SU-DHL-6 (cell line): ENCODE measurements at regions not wholly inside any gene's neighbourhood (a gene's known extent, or its start where the extent isn't known, plus 50 kb on each side); places are given as distances from the start of the nearest gene placed in this dataset.
A peak's percentile ranks its signal among the peaks of the same experiment; 100 is the strongest.

ENCODE experiments used
- H2AFZ ChIP-seq: fragments of 200-600 bp; sonication (generic); 2 replicates; pipeline ENCODE4 v1.6.1; 2014; ENCODE audit warnings: low read depth, mild to moderate bottlenecking, moderate library complexity, mixed read lengths, antibody characterized with exemption, low read length; ENCODE audit not compliant: severe bottlenecking
- H3F3A ChIP-seq: fragments of 200-600 bp; shearing (Covaris generic); 2 replicates; pipeline ENCODE4 v1.6.0; 2016; ENCODE audit warnings: antibody characterized with exemption, mild to moderate bottlenecking; ENCODE audit not compliant: insufficient read depth
- H3K27ac ChIP-seq: fragments of 200-600 bp; sonication (generic); 2 replicates; pipeline ENCODE4 v1.5.1; 2016; ENCODE audit warnings: low read depth, mild to moderate bottlenecking, low read length, moderate library complexity, mixed read lengths
- H3K27me3 ChIP-seq: fragments of 200-600 bp; sonication (generic), shearing (Covaris generic); 2 replicates; pipeline ENCODE4 v1.6.0; 2014; ENCODE audit warnings: mild to moderate bottlenecking, low read length
- H3K36me3 ChIP-seq: fragments of 200-600 bp; sonication (generic); 2 replicates; pipeline ENCODE4 v1.6.1; 2014; ENCODE audit warnings: mild to moderate bottlenecking, low read length, mixed read lengths
- H3K4me2 ChIP-seq: fragments of 300-600, 200-600 bp; shearing (Covaris generic), sonication (generic); 2 replicates; pipeline ENCODE4 v1.6.0; 2014; ENCODE audit warnings: low read length, low read depth, mild to moderate bottlenecking; ENCODE audit not compliant: poor library complexity, severe bottlenecking
- H3K4me3 ChIP-seq: fragments of 200-600 bp; sonication (generic); 2 replicates; pipeline ENCODE4 v1.5.1; 2014; ENCODE audit warnings: antibody characterized with exemption, low read length, mild to moderate bottlenecking, mixed read lengths; ENCODE audit not compliant: insufficient read depth, poor library complexity, severe bottlenecking
- H3K79me2 ChIP-seq: fragments of 200-600 bp; sonication (generic); 2 replicates; pipeline ENCODE4 v1.6.1; 2014; ENCODE audit warnings: mild to moderate bottlenecking, low read length, moderate library complexity; ENCODE audit not compliant: insufficient read depth
- H3K9ac ChIP-seq: fragments of 200-600 bp; sonication (generic); 2 replicates; pipeline ENCODE4 v1.7.0; 2014; ENCODE audit warnings: mild to moderate bottlenecking, low read length
- H3K9me2 ChIP-seq: fragments of 200-600 bp; sonication (generic); replicated peaks from 2 replicates; pipeline ENCODE4 v1.6.1; 2014; ENCODE audit warnings: low read length; ENCODE audit not compliant: insufficient read depth
- H3K9me3 ChIP-seq: fragments of 200-600 bp; sonication (generic); 2 replicates; pipeline ENCODE4 v1.6.1; 2014; ENCODE audit warnings: low read length, mixed read lengths; ENCODE audit not compliant: insufficient read depth
- H4K20me1 ChIP-seq: fragments of 200-600 bp; sonication (generic); 2 replicates; pipeline ENCODE4 v1.6.1; 2014; ENCODE audit warnings: low read depth, mild to moderate bottlenecking, antibody characterized with exemption, low read length, moderate library complexity, mixed read lengths
- EZH2phosphoT487 ChIP-seq: fragments of 200-600 bp; sonication (generic), shearing (Covaris generic); conservative IDR thresholded peaks from 2 replicates; pipeline ENCODE4 v1.6.1; 2018; ENCODE audit warnings: mild to moderate bottlenecking, antibody characterized with exemption, low read length, moderate library complexity, mixed read lengths
- TF ChIP-seq, protein P1 (sequence below): fragments of 200-600 bp; sonication (generic); IDR thresholded peaks from one replicate; pipeline ENCODE4 v1.5.1; 2017; ENCODE audit warnings: antibody characterized with exemption, mild to moderate bottlenecking, low read length, moderate library complexity; ENCODE audit not compliant: insufficient read depth, poor library complexity, severe bottlenecking

DNA sequence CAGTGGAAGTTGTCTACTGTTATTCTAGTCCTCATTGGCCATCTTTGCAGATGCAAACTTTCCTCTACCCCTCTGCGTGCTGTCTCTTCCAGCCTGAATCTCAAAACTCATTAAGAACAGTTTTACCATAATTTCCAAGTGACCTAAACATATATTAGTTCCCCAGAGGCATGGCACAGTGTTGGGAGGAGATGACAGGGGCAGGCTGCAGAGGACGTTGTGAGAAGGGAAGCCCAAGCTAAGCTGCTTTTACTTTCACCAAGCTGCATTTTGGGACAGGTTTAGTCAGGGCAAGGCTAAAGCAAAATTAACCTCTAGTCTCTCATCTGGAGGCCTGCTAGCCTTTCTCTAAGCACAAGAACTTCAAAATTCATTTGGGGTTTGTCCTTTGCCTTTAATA is 318.6 kb upstream of the SATB1 start:
- Histone ChIP-seq H3K27me3 (no peaks in the 10 kb centered on the region), H3K27ac (no peak overlapping the region)

DNA sequence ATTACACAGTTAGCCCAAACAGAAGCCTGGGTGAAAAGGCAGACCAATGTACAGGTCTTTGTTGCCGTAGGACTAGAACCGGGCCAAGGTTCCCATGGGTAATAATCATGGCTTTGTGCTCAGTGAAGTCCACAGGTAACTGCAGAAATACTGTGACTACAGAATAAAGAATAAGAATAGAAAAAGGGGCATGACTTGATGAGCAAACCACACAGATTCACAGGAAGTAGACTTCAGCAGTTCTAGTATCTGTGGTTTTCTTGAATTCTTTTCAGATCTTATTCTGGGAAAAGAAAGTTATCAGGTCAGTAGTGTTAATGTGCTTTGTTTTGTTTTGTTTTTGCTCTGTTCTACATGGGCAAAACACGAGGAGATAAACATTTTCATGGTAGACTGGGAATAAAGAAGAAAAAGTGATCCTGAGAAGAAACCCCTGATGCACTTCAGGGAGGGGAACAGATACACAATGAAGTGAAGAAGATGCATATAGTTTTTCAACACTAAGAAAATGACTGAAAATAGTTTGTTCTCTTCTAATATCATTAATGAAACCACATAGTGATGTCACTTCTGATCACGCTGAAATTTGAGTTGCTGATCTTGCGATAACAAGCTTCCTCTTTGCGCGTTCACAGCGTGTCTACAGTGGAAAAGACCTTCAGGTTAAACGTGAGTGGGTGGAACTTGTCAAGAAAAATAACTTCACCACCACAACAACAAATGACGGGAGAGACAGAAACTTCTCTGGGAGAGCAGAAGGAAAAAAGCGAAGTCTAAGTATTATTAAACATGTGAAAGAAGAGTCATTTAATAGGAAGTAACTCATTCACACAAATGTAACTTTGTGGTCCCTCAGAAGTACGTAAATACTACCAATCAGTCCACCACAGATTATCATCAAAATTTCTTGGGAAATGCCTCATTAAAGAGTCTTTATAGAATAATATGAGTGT is 315.8 kb upstream of the SATB1 start:
- Histone ChIP-seq H2AFZ (no peak overlapping the region), H3K79me2 (no peaks in the 10 kb centered on the region), H3K4me2 (peak overlapping the region; percentile 33), H3K36me3 (no peaks in the 10 kb centered on the region), H3K9ac (no peak overlapping the region), H3K27me3 (no peaks in the 10 kb centered on the region), H3F3A (no peaks in the 10 kb centered on the region), H3K9me3 (no peaks in the 10 kb centered on the region), H3K9me2 (no peaks in the 10 kb centered on the region), H3K4me3 (no peak overlapping the region), H4K20me1 (no peaks in the 10 kb centered on the region), H3K27ac (no peak overlapping the region)
- TF ChIP-seq, protein P1, sequence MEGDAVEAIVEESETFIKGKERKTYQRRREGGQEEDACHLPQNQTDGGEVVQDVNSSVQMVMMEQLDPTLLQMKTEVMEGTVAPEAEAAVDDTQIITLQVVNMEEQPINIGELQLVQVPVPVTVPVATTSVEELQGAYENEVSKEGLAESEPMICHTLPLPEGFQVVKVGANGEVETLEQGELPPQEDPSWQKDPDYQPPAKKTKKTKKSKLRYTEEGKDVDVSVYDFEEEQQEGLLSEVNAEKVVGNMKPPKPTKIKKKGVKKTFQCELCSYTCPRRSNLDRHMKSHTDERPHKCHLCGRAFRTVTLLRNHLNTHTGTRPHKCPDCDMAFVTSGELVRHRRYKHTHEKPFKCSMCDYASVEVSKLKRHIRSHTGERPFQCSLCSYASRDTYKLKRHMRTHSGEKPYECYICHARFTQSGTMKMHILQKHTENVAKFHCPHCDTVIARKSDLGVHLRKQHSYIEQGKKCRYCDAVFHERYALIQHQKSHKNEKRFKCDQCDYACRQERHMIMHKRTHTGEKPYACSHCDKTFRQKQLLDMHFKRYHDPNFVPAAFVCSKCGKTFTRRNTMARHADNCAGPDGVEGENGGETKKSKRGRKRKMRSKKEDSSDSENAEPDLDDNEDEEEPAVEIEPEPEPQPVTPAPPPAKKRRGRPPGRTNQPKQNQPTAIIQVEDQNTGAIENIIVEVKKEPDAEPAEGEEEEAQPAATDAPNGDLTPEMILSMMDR, result no peak

More for the DNA sequence above, 318.6 kb upstream of the SATB1 start:
- Histone ChIP-seq H4K20me1 (no peaks in the 10 kb centered on the region), H3K4me3 (no peak overlapping the region), H3K9ac (no peak overlapping the region), H3K36me3 (no peaks in the 10 kb centered on the region), H3K9me2 (no peaks in the 10 kb centered on the region), H3F3A (no peaks in the 10 kb centered on the region), H3K9me3 (no peaks in the 10 kb centered on the region), H3K4me2 (no peak overlapping the region), H3K79me2 (no peaks in the 10 kb centered on the region), H2AFZ (no peak overlapping the region)
- TF ChIP-seq EZH2phosphoT487, result no peak
- TF ChIP-seq, protein P1, result no peak

DNA sequence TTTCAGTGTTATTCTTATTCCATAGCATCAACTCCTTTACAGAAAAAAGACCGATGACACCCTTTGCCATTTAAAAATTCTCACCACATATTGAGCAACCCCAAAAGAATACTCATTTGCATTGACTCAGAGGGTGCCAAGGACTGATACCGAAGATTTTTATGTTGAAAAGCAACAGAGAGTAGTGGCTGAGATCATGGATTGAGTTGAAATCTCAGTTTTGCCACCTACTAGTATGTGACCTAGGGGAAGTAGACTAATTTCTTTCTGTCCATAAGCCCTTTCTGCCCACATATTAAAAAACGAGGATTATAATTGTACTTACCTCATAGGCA is 313.9 kb upstream of the SATB1 start:
- no peak overlapping the region for H3K9ac ChIP-seq
- H3K4me3 ChIP-seq, result no peak overlapping the region
- no peaks in the 10 kb centered on the region for H4K20me1 ChIP-seq
- H3K79me2 ChIP-seq, result no peaks in the 10 kb centered on the region
- H3K4me2 ChIP-seq, result no peak overlapping the region
- H3F3A ChIP-seq, result no peaks in the 10 kb centered on the region
- no peak overlapping the region for H2AFZ ChIP-seq
- H3K9me2 ChIP-seq, result no peaks in the 10 kb centered on the region
- H3K9me3 ChIP-seq, result no peaks in the 10 kb centered on the region
- TF ChIP-seq, protein P1, result no peak
- TF ChIP-seq EZH2phosphoT487, result no peak
- H3K36me3 ChIP-seq, result no peaks in the 10 kb centered on the region
- H3K27me3 ChIP-seq, result no peaks in the 10 kb centered on the region
- no peak overlapping the region for H3K27ac ChIP-seq
